WTC11 (cell line): ENCODE measurements at regions not wholly inside any gene's neighbourhood (a gene's known extent, or its start where the extent isn't known, plus 50 kb on each side); places are given as distances from the start of the nearest gene placed in this dataset.

Source experiments
- ATAC-seq: fragments of 200-7000 bp; cut with Tn5 transposase; 2 replicates; pipeline ENCODE4 v1.10.0; 2021; ENCODE audit warnings: mild to moderate bottlenecking, moderate library complexity
- CTCF ChIA-PET: fragments of 300-600 bp; sonication (Branson Sonifier 250); formaldehyde crosslinking; loops from one replicate; lab custom pipeline; 2021; ENCODE audit warnings: antibody characterized with exemption; lab: Charles Lee
- POLR2A ChIA-PET: fragments of 350-600 bp; sonication (Branson Sonifier 250); formaldehyde crosslinking; loops from one replicate; lab custom pipeline; 2021; ENCODE audit warnings: antibody characterized with exemption; lab: Charles Lee
- DNase-seq: peaks from one replicate; pipeline ENCODE4 v3.0.0; 2021; ENCODE audit warnings: low spot score
- H3K27ac Mint-ChIP-seq: 2 replicates; pipeline ENCODE4 v1.8.0; 2021; ENCODE audit warnings: mixed read lengths
- H3K27me3 Mint-ChIP-seq: 2 replicates; pipeline ENCODE4 v1.8.0; 2021; ENCODE audit warnings: low read depth, mild to moderate bottlenecking, moderate library complexity, mixed read lengths
- H3K36me3 Mint-ChIP-seq: 2 replicates; pipeline ENCODE4 v1.8.0; 2021; ENCODE audit warnings: mixed read lengths
- H3K4me1 Mint-ChIP-seq: 2 replicates; pipeline ENCODE4 v1.8.0; 2022; ENCODE audit warnings: mixed read lengths
- H3K4me3 Mint-ChIP-seq: 2 replicates; pipeline ENCODE4 v1.8.0; 2021; ENCODE audit warnings: mild to moderate bottlenecking, moderate library complexity, mixed read lengths
- H3K9me3 Mint-ChIP-seq: 2 replicates; pipeline ENCODE4 v1.8.0; 2021; ENCODE audit warnings: mixed read lengths
- ARID4B ChIP-seq: sonication (generic); formaldehyde crosslinking; IDR thresholded peaks from 2 replicates; pipeline ENCODE4 v1.8.0; 2023; ENCODE audit warnings: missing genetic modification reagents, mild to moderate bottlenecking, borderline replicate concordance
- ELF4 ChIP-seq: sonication (generic); formaldehyde crosslinking; IDR thresholded peaks from 2 replicates; pipeline ENCODE4 v1.8.1; 2022; ENCODE audit warnings: low read depth, mild to moderate bottlenecking, moderate library complexity, missing genetic modification reagents
- FOXK1 ChIP-seq: sonication (generic); formaldehyde crosslinking; IDR thresholded peaks from 2 replicates; pipeline ENCODE4 v1.8.0; 2022; ENCODE audit warnings: mild to moderate bottlenecking, moderate library complexity, missing genetic modification reagents
- GABPB1 ChIP-seq: sonication (generic); formaldehyde crosslinking; IDR thresholded peaks from 2 replicates; pipeline ENCODE4 v1.8.1; 2023; ENCODE audit warnings: mild to moderate bottlenecking, missing genetic modification reagents
- HMGXB4 ChIP-seq: sonication (generic); formaldehyde crosslinking; IDR thresholded peaks from 2 replicates; pipeline ENCODE4 v1.8.1; 2023; ENCODE audit warnings: mild to moderate bottlenecking, moderate library complexity, missing genetic modification reagents
- MYBL2 ChIP-seq: sonication (generic); formaldehyde crosslinking; IDR thresholded peaks from 2 replicates; pipeline ENCODE4 v1.8.1; 2023; ENCODE audit warnings: mild to moderate bottlenecking, moderate library complexity, missing genetic modification reagents
- NFATC4 ChIP-seq: fragments of 250-450 bp; sonication (Bioruptor Pico); IDR thresholded peaks from 2 replicates; pipeline ENCODE4 v1.9.0; 2021; ENCODE audit warnings: mild to moderate bottlenecking
- NR1H2 ChIP-seq: sonication (generic); formaldehyde crosslinking; IDR thresholded peaks from 2 replicates; pipeline ENCODE4 v1.9.0; 2021; ENCODE audit warnings: mild to moderate bottlenecking, moderate library complexity, missing genetic modification reagents
- NR3C1 ChIP-seq: sonication (generic); formaldehyde crosslinking; conservative IDR thresholded peaks from 2 replicates; pipeline ENCODE4 v1.8.1; 2023; ENCODE audit warnings: low read depth, mild to moderate bottlenecking, missing genetic modification reagents
- PRDM15 ChIP-seq: sonication (generic); formaldehyde crosslinking; IDR thresholded peaks from 2 replicates; pipeline ENCODE4 v1.8.0; 2022; ENCODE audit warnings: missing genetic modification reagents
- PRRX2 ChIP-seq: fragments of 250-450 bp; sonication (Bioruptor Pico); IDR thresholded peaks from 2 replicates; pipeline ENCODE4 v1.8.0; 2021; ENCODE audit warnings: mild to moderate bottlenecking
- RORB ChIP-seq: fragments of 250-450 bp; sonication (Bioruptor Pico); IDR thresholded peaks from 2 replicates; pipeline ENCODE4 v1.9.0; 2021; ENCODE audit warnings: mild to moderate bottlenecking
- SMAD3 ChIP-seq: sonication (generic); formaldehyde crosslinking; IDR thresholded peaks from 2 replicates; pipeline ENCODE4 v1.8.0; 2022; ENCODE audit warnings: missing genetic modification reagents, mild to moderate bottlenecking, borderline replicate concordance
- SMAD4 ChIP-seq: sonication (generic); formaldehyde crosslinking; IDR thresholded peaks from 2 replicates; pipeline ENCODE4 v1.8.0; 2022; ENCODE audit warnings: mild to moderate bottlenecking, missing genetic modification reagents
- USF2 ChIP-seq: sonication (generic); formaldehyde crosslinking; IDR thresholded peaks from 2 replicates; pipeline ENCODE4 v1.8.1; 2023; ENCODE audit warnings: mild to moderate bottlenecking, missing genetic modification reagents, moderate library complexity
- ZBTB21 ChIP-seq: sonication (generic); formaldehyde crosslinking; IDR thresholded peaks from 2 replicates; pipeline ENCODE4 v1.8.1; 2023; ENCODE audit warnings: mild to moderate bottlenecking, missing genetic modification reagents, borderline replicate concordance
- ZNF219 ChIP-seq: sonication (generic); formaldehyde crosslinking; IDR thresholded peaks from 2 replicates; pipeline ENCODE4 v1.8.0; 2023; ENCODE audit warnings: missing genetic modification reagents, mild to moderate bottlenecking, borderline replicate concordance
- ZNF232 ChIP-seq: sonication (generic); formaldehyde crosslinking; IDR thresholded peaks from 2 replicates; pipeline ENCODE4 v1.8.0; 2022; ENCODE audit warnings: mild to moderate bottlenecking, missing genetic modification reagents
- ZNF416 ChIP-seq: fragments of 250-450 bp; sonication (Bioruptor Pico); IDR thresholded peaks from 2 replicates; pipeline ENCODE4 v1.9.0; 2021; ENCODE audit warnings: mild to moderate bottlenecking, inconsistent platforms
- ZNF423 ChIP-seq: fragments of 250-450 bp; sonication (Bioruptor Pico); IDR thresholded peaks from 2 replicates; pipeline ENCODE4 v2.1.2; 2022; ENCODE audit warnings: mild to moderate bottlenecking, moderate library complexity
- ZNF512 ChIP-seq: sonication (generic); formaldehyde crosslinking; IDR thresholded peaks from 2 replicates; pipeline ENCODE4 v1.8.1; 2022; ENCODE audit warnings: missing genetic modification reagents, borderline replicate concordance

- TF ChIP-seq ZNF416 (CRISPR knock-in tag) = no peak
- no peak for TF ChIP-seq ZBTB21 (CRISPR knock-in tag)
- no peak for TF ChIP-seq ZNF423 (CRISPR knock-in tag)
- no peak for TF ChIP-seq NFATC4
- no peak for TF ChIP-seq PRRX2
- TF ChIP-seq SMAD3 (CRISPR knock-in tag) = no peak
- no peak for TF ChIP-seq MYBL2 (CRISPR knock-in tag)
- TF ChIP-seq SMAD4 (CRISPR knock-in tag) = no peak
- no peak for TF ChIP-seq ELF4 (CRISPR knock-in tag)
- TF ChIP-seq GABPB1 (CRISPR knock-in tag) = no peak
- TF ChIP-seq, all 79 proteins: peak for 0
Measured at GRCh38 chr4:115287426-115287825, 174.0 kb upstream of the NDST4 start (continued).

- Mint-ChIP-seq H3K4me3 (no peak overlapping the region), H3K9me3 (no peaks in the 10 kb centered on the region), H3K4me1 (0 out of 2 replicates have a peak, but pooled peaks cover 2% of the 10 kb centered on the region), H3K36me3 (no peaks in the 10 kb centered on the region), H3K27me3 (no peaks in the 10 kb centered on the region), H3K27ac (no peak overlapping the region)
- TF ChIP-seq NR3C1 (no peak), ARID4B (no peak), USF2 (CRISPR knock-in tag) (no peak), NR1H2 (CRISPR knock-in tag) (no peak), NFATC4 (no peak), ZNF512 (CRISPR knock-in tag) (no peak), HMGXB4 (CRISPR knock-in tag) (no peak), FOXK1 (CRISPR knock-in tag) (no peak), PRDM15 (CRISPR knock-in tag) (no peak), ZNF219 (no peak), RORB (CRISPR knock-in tag) (no peak), ZNF232 (CRISPR knock-in tag) (no peak)
- no peak for ATAC-seq
- CTCF ChIA-PET = no interaction called here
- DNase-seq = no peak
- POLR2A ChIA-PET = no interaction called here
Measured at GRCh38 chr4:115279330-115279729, 165.9 kb upstream of the NDST4 start.
